ENCODE measurements at regions not wholly inside any gene's neighbourhood (a gene's known extent, or its start where the extent isn't known, plus 50 kb on each side); places are given as distances from the start of the nearest gene placed in this dataset.

GRCh38 chr1:70909262-70909822 is 138.3 kb downstream of the PTGER3 start:
- 78 to 88% methylated on average over 3 of the region's 3 CpGs for WGBS, 2 donors (ENCODE audit: low coverage in 1 of 2)
- no peak for TF ChIP-seq POLR2AphosphoS5 (IDR thresholded peaks at IDR 0.05)
- TF ChIP-seq POLR2A (IDR thresholded peaks at IDR 0.05) = no peak
- TF ChIP-seq EP300 (IDR thresholded peaks at IDR 0.05) = no peak
- no peak for TF ChIP-seq CTCF (IDR thresholded peaks at IDR 0.05)
- Histone ChIP-seq H3K27me3 (no peaks in the 10 kb centered on the region), H3K9me3 (no peaks in the 10 kb centered on the region), H3K4me3 (no peak overlapping the region), H3K27ac (no peak overlapping the region), H3K36me3 (no peaks in the 10 kb centered on the region), H3K4me1 (no peaks in the 10 kb centered on the region)
- no peak for ATAC-seq

GRCh38 chr1:70910013-70910412 is 137.6 kb downstream of the PTGER3 start:
- Histone ChIP-seq H3K27me3 (no peaks in the 10 kb centered on the region), H3K36me3 (no peaks in the 10 kb centered on the region), H3K4me1 (no peaks in the 10 kb centered on the region), H3K27ac (no peak overlapping the region), H3K4me3 (no peak overlapping the region), H3K9me3 (no peaks in the 10 kb centered on the region)
- ATAC-seq = no peak
- WGBS, 2 donors (ENCODE audit: low coverage in 1 of 2) = 86 to 100% methylated on average over 1 of the region's 1 CpG
- no peak for TF ChIP-seq CTCF (IDR thresholded peaks at IDR 0.05)
- no peak for TF ChIP-seq POLR2AphosphoS5 (IDR thresholded peaks at IDR 0.05)
- TF ChIP-seq POLR2A (IDR thresholded peaks at IDR 0.05) = no peak
- no peak for TF ChIP-seq EP300 (IDR thresholded peaks at IDR 0.05)

- TF ChIP-seq CTCF (IDR thresholded peaks at IDR 0.05) = no peak
- H3K36me3 ChIP-seq = no peaks in the 10 kb centered on the region
- no peaks in the 10 kb centered on the region for H3K9me3 ChIP-seq
- 89 to 90% methylated on average over 3 of the region's 3 CpGs for WGBS, 2 donors (ENCODE audit: low coverage in 1 of 2)
- H3K4me3 ChIP-seq = no peak overlapping the region
- no peak for ATAC-seq
- H3K27ac ChIP-seq = no peak overlapping the region
- H3K27me3 ChIP-seq = no peaks in the 10 kb centered on the region
- no peaks in the 10 kb centered on the region for H3K4me1 ChIP-seq
These were observed 135.8 kb downstream of the PTGER3 start for GRCh38 chr1:70911861-70912260.

- no peaks in the 10 kb centered on the region for H3K4me1 ChIP-seq
- TF ChIP-seq POLR2A (IDR thresholded peaks at IDR 0.05) = no peak
- H3K27ac ChIP-seq = no peak overlapping the region
- no peak overlapping the region for H3K4me3 ChIP-seq
- H3K9me3 ChIP-seq = no peaks in the 10 kb centered on the region
- H3K36me3 ChIP-seq = no peaks in the 10 kb centered on the region
- no peaks in the 10 kb centered on the region for H3K27me3 ChIP-seq
- WGBS, 2 donors (ENCODE audit: low coverage in 1 of 2) = 90 to 100% methylated on average over 1 of the region's 1 CpG
- ATAC-seq = no peak
These were observed 133.4 kb downstream of the PTGER3 start for GRCh38 chr1:70914224-70914623.

- Histone ChIP-seq H3K36me3 (no peaks in the 10 kb centered on the region), H3K4me1 (no peaks in the 10 kb centered on the region), H3K4me3 (no peak overlapping the region), H3K27me3 (no peaks in the 10 kb centered on the region), H3K27ac (no peak overlapping the region), H3K9me3 (no peaks in the 10 kb centered on the region)
- ATAC-seq = no peak
- 29 to 33% methylated on average over 2 of the region's 2 CpGs for WGBS, 2 donors (ENCODE audit: low coverage in 1 of 2)
- no peak for TF ChIP-seq POLR2AphosphoS5 (IDR thresholded peaks at IDR 0.05)
- TF ChIP-seq CTCF (IDR thresholded peaks at IDR 0.05) = no peak
- no peak for TF ChIP-seq EP300 (IDR thresholded peaks at IDR 0.05)
- TF ChIP-seq POLR2A (IDR thresholded peaks at IDR 0.05) = no peak
These were observed 132.2 kb downstream of the PTGER3 start for GRCh38 chr1:70915258-70916033.

All from gastroesophageal sphincter (tissue), 4 donors.